Body of pancreas (tissue), 4 donors: ENCODE measurements at regions not wholly inside any gene's neighbourhood (a gene's known extent, or its start where the extent isn't known, plus 50 kb on each side); places are given as distances from the start of the nearest gene placed in this dataset.

Experiments used
- ATAC-seq: fragments of 150-250 bp; one replicate; pipeline ENCODE4 v1.9.1; 2016
- DNase-seq, 4 donors: peaks; one replicate each; pipeline ENCODE4 v3.0.0-alpha.2; 2019
- H3K27ac ChIP-seq, 4 donors: fragments of 200-600 bp; sonication (generic); 1 replicate in 3 of 4; 2 replicates in 1 of 4; pipeline versions ENCODE4 v1.5.1 to v1.6.1; 2016 to 2019; ENCODE audit warnings: mild to moderate bottlenecking in 1 of 4, mixed read lengths in 1 of 4, moderate library complexity in 1 of 4
- H3K27me3 ChIP-seq, 2 donors: fragments of 200-600 bp; sonication (generic); one replicate each; pipeline ENCODE4 v1.6.0; 2016; ENCODE audit warnings: mild to moderate bottlenecking in 1 of 2
- H3K36me3 ChIP-seq, 2 donors: fragments of 200-600 bp; sonication (generic); replicated peaks in 1 of 2; 2 replicates each; pipeline ENCODE4 v1.5.1; 2016; ENCODE audit warnings: low read depth in 2 of 2; ENCODE audit not compliant: insufficient read depth in 1 of 2
- H3K4me1 ChIP-seq: fragments of 200-600 bp; sonication (generic); one replicate; pipeline ENCODE4 v1.6.0; 2016
- H3K4me3 ChIP-seq, 2 donors: fragments of 200-600 bp; sonication (generic); 1 replicate in 1 of 2; 2 replicates in 1 of 2; pipeline ENCODE4 v1.5.1; 2016 to 2019
- H3K9me3 ChIP-seq, 3 donors: fragments of 200-600 bp; sonication (generic); 1 replicate in 2 of 3; 2 replicates in 1 of 3; pipeline ENCODE4 v1.5.1; 2016
- CTCF ChIP-seq, 7 experiments: fragments of 450-650 bp in 4 of 7; fragments of 200-600 bp in 3 of 7; sonication (generic) in 3 of 7; IDR thresholded peaks; one replicate each; pipeline ENCODE4 v1.5.1; 2016 to 2019; ENCODE audit warnings: antibody characterized with exemption in 7 of 7
- POLR2A ChIP-seq, 3 donors: fragments of 450-650 bp; IDR thresholded peaks; one replicate each; pipeline ENCODE4 v1.6.1; 2016; ENCODE audit warnings: antibody characterized with exemption in 3 of 3, mild to moderate bottlenecking in 2 of 3
- WGBS, 2 donors: methylation state at CpG; one replicate each; pipeline ENCODE4 v1.1.5; 2017; 5-methylcytosine and 5-hydroxymethylcytosine counted together
- intact Hi-C: fragments of 100-400 bp; cut with DNase I; formaldehyde crosslinking; loops from one replicate; pipeline ENCODE4 v1.15.1; 2023

- no peak overlapping the region for H3K4me3 ChIP-seq
- DNase-seq (no peak), ATAC-seq (no peak)
- H3K4me1 ChIP-seq, result no peaks in the 10 kb centered on the region
- H3K27ac ChIP-seq, result no peak overlapping the region
- no peaks in the 10 kb centered on the region for H3K27me3 ChIP-seq
- TF ChIP-seq CTCF (IDR thresholded peaks at IDR 0.05) (no peak), POLR2A (IDR thresholded peaks at IDR 0.05) (no peak)
- whole genome bisulfite sequencing, 2 donors, result 72 to 80% methylated on average over 4 of the region's 4 CpGs
- H3K9me3 ChIP-seq, result no peaks in the 10 kb centered on the region
- no peaks in the 10 kb centered on the region for H3K36me3 ChIP-seq
- intact Hi-C loops, result no loop called here
These were observed 132.6 kb upstream of the SMLR1 start for GRCh38 chr6:130694606-130695005.

- no peak for ATAC-seq
- 60 to 63% methylated on average over 3 of the region's 3 CpGs for WGBS, 2 donors
- Histone ChIP-seq H3K4me3 (no peak overlapping the region), H3K27ac (no peak overlapping the region), H3K9me3 (no peaks in the 10 kb centered on the region), H3K4me1 (no peaks in the 10 kb centered on the region), H3K27me3 (no peaks in the 10 kb centered on the region), H3K36me3 (no peaks in the 10 kb centered on the region)
- intact Hi-C loops, result no loop called here
- no peak for DNase-seq
- TF ChIP-seq CTCF (IDR thresholded peaks at IDR 0.05) (no peak), POLR2A (IDR thresholded peaks at IDR 0.05) (no peak)
These were observed 130.4 kb upstream of the SMLR1 start for GRCh38 chr6:130696806-130697205.

- Histone ChIP-seq H3K4me1 (no peaks in the 10 kb centered on the region), H3K27ac (no peak overlapping the region), H3K27me3 (no peaks in the 10 kb centered on the region), H3K4me3 (no peak overlapping the region), H3K36me3 (no peaks in the 10 kb centered on the region), H3K9me3 (no peaks in the 10 kb centered on the region)
- ATAC-seq, result no peak
- WGBS, 2 donors, result 8 to 11% methylated on average over 1 of the region's 1 CpG
- no peak for DNase-seq
- TF ChIP-seq POLR2A (IDR thresholded peaks at IDR 0.05), result no peak
- no peak for TF ChIP-seq CTCF (IDR thresholded peaks at IDR 0.05)
- intact Hi-C loops, result no loop called here
These were observed 129.8 kb upstream of the SMLR1 start for GRCh38 chr6:130697271-130697994.

- Histone ChIP-seq H3K36me3 (no peaks in the 10 kb centered on the region), H3K4me1 (no peaks in the 10 kb centered on the region), H3K27me3 (no peaks in the 10 kb centered on the region), H3K27ac (no peak overlapping the region), H3K9me3 (no peaks in the 10 kb centered on the region), H3K4me3 (no peak overlapping the region)
- intact Hi-C loops, result no loop called here
- DNase-seq, result peak in 3 of 4 donors; percentile 18 to 39 (median 22)
- no peak for ATAC-seq
- no peak for TF ChIP-seq POLR2A (IDR thresholded peaks at IDR 0.05)
- TF ChIP-seq CTCF (IDR thresholded peaks at IDR 0.05), result peak in 6 of 7 experiments; percentile 20 to 42 (median 36)
- 13 to 16% methylated on average over 4 of the region's 4 CpGs for WGBS, 2 donors
These were observed 129.1 kb upstream of the SMLR1 start for GRCh38 chr6:130697995-130698535.

GRCh38 chr6:130699742-130700141 lies 127.5 kb upstream of the SMLR1 start:
- no peaks in the 10 kb centered on the region for H3K36me3 ChIP-seq
- no peaks in the 10 kb centered on the region for H3K27me3 ChIP-seq
- no peaks in the 10 kb centered on the region for H3K4me1 ChIP-seq
- no peak overlapping the region for H3K4me3 ChIP-seq
- H3K27ac ChIP-seq, result no peak overlapping the region
- H3K9me3 ChIP-seq, result no peaks in the 10 kb centered on the region
- WGBS, 2 donors, result 61 to 84% methylated on average over 2 of the region's 2 CpGs
- intact Hi-C loops, result no loop called here
- no peak for DNase-seq
- ATAC-seq, result no peak
- TF ChIP-seq POLR2A (IDR thresholded peaks at IDR 0.05), result no peak
- no peak for TF ChIP-seq CTCF (IDR thresholded peaks at IDR 0.05)
